Right atrium auricular region (tissue), 2 donors: ENCODE measurements at regions not wholly inside any gene's neighbourhood (a gene's known extent, or its start where the extent isn't known, plus 50 kb on each side); places are given as distances from the start of the nearest gene placed in this dataset.

Source experiments
- DNase-seq: peaks from one replicate; pipeline ENCODE4 v3.0.0-alpha.2; 2019; ENCODE audit warnings: low spot score
- H3K27ac ChIP-seq, 2 donors: fragments of 200-600 bp; sonication (generic); 1 replicate in 1 of 2; 2 replicates in 1 of 2; pipeline ENCODE4 v1.5.1; 2016 to 2019
- H3K27me3 ChIP-seq, 2 donors: fragments of 200-600 bp; sonication (generic); one replicate each; pipeline versions ENCODE4 v1.5.1 to v1.6.0; 2017 to 2019
- H3K36me3 ChIP-seq: fragments of 200-600 bp; sonication (generic); one replicate; pipeline ENCODE4 v1.5.1; 2016
- H3K4me1 ChIP-seq, 2 donors: fragments of 200-600 bp; sonication (generic); one replicate each; pipeline versions ENCODE4 v1.5.1 to v1.6.0; 2017 to 2019
- H3K4me3 ChIP-seq, 2 donors: fragments of 200-600 bp; sonication (generic); 1 replicate in 1 of 2; 2 replicates in 1 of 2; pipeline ENCODE4 v1.5.1; 2017 to 2019; ENCODE audit warnings: mild to moderate bottlenecking in 1 of 2, moderate library complexity in 1 of 2
- H3K9me3 ChIP-seq, 2 donors: fragments of 200-600 bp; sonication (generic); one replicate each; pipeline ENCODE4 v1.5.1; 2019
- CTCF ChIP-seq, 2 donors: fragments of 200-600 bp; sonication (generic); IDR thresholded peaks; one replicate each; pipeline ENCODE4 v1.5.1; 2019; ENCODE audit warnings: antibody characterized with exemption in 2 of 2

DNA sequence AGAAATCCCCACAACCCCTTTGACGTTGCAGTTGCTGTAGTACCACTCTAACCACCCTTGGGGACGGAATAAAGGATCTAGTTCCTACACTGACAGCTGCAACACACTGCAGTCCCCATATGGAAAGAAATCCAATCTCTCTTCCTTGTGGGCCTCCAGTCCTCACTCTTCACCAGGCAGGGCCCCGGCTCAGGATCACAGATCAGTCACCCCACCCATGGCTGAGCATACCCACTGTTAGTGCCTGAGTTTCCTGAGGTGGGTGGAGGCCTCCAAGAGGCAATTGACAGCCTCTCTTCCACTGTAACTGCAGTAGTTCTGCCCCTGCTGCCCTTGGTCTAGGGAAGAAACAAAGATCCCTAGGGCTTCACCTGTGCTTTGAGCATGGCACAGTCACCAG is 670.0 kb upstream of the CDH2 start:
- H3K27me3 ChIP-seq: no peaks in the 10 kb centered on the region
- no peak for TF ChIP-seq CTCF (IDR thresholded peaks at IDR 0.05)
- H3K4me1 ChIP-seq: no peaks in the 10 kb centered on the region
- no peak for DNase-seq
- no peak overlapping the region for H3K4me3 ChIP-seq
- H3K9me3 ChIP-seq: no peaks in the 10 kb centered on the region
- no peaks in the 10 kb centered on the region for H3K36me3 ChIP-seq
- H3K27ac ChIP-seq: no peak overlapping the region

DNA sequence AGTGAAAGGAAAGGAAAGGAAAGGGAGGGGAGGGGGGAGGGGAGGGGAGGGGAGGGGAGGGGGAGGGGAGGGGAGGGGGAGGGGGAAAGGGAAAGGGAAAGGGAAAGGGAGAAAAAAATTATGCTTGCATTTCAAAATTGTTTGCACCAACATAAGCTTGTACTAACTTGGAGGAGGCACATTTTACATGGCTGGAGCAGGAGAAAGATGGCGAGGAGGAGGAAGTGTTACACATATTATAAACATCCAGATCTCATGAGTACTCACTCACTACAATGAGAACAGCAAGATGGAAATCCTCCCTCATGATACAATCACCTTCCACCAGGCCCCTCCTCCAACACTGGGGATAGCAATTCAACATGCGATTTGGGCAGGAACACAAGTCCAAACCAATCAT is 660.2 kb upstream of the CDH2 start:
- Histone ChIP-seq H3K27ac (no peak overlapping the region), H3K4me1 (no peaks in the 10 kb centered on the region), H3K27me3 (no peaks in the 10 kb centered on the region), H3K9me3 (no peaks in the 10 kb centered on the region), H3K4me3 (no peak overlapping the region), H3K36me3 (no peaks in the 10 kb centered on the region)
- TF ChIP-seq CTCF (IDR thresholded peaks at IDR 0.05): no peak
- DNase-seq: no peak

GRCh38 chr18:28834889-28835288 is 658.0 kb upstream of the CDH2 start:
- no peak for TF ChIP-seq CTCF (IDR thresholded peaks at IDR 0.05)
- H3K27me3 ChIP-seq: no peaks in the 10 kb centered on the region
- no peak overlapping the region for H3K4me3 ChIP-seq
- DNase-seq: no peak
- H3K4me1 ChIP-seq: no peaks in the 10 kb centered on the region
- no peak overlapping the region for H3K27ac ChIP-seq
- H3K36me3 ChIP-seq: no peaks in the 10 kb centered on the region
- no peaks in the 10 kb centered on the region for H3K9me3 ChIP-seq

- no peaks in the 10 kb centered on the region for H3K36me3 ChIP-seq
- H3K4me1 ChIP-seq: no peaks in the 10 kb centered on the region
- no peaks in the 10 kb centered on the region for H3K9me3 ChIP-seq
- no peak overlapping the region for H3K4me3 ChIP-seq
- no peak for TF ChIP-seq CTCF (IDR thresholded peaks at IDR 0.05)
- H3K27ac ChIP-seq: no peak overlapping the region
- DNase-seq: no peak
- no peaks in the 10 kb centered on the region for H3K27me3 ChIP-seq
Measured at GRCh38 chr18:28831908-28832307, 655.0 kb upstream of the CDH2 start.

DNA sequence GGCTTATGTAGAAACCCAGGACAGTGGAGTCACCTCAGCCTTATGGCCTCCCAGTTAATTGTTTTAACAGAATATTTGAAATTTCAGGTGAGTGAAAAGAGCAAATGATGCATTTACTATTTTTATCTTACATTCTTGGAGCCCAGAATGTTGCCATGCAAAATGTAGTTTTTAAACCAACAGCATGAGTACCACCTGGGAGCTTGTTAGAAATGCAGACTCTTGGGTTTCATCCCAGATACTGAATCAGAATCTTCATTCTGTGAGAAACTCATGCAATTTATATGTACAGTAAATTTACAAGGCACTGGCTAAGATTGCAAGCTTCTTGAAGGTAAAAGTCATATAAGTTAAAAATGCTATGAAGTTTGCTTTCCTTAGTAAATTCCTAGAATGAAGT is 654.5 kb upstream of the CDH2 start:
- Histone ChIP-seq H3K36me3 (no peaks in the 10 kb centered on the region), H3K27me3 (no peaks in the 10 kb centered on the region), H3K27ac (no peak overlapping the region), H3K4me1 (no peaks in the 10 kb centered on the region), H3K9me3 (no peaks in the 10 kb centered on the region), H3K4me3 (no peak overlapping the region)
- DNase-seq: no peak
- no peak for TF ChIP-seq CTCF (IDR thresholded peaks at IDR 0.05)

GRCh38 chr18:28826107-28826506 is 649.2 kb upstream of the CDH2 start:
- DNase-seq: no peak
- TF ChIP-seq CTCF (IDR thresholded peaks at IDR 0.05): no peak
- no peaks in the 10 kb centered on the region for H3K4me1 ChIP-seq

More at GRCh38 chr18:28826107-28826506, 649.2 kb upstream of the CDH2 start:
- no peak overlapping the region for H3K27ac ChIP-seq
- no peaks in the 10 kb centered on the region for H3K9me3 ChIP-seq
- no peak overlapping the region for H3K4me3 ChIP-seq
- no peaks in the 10 kb centered on the region for H3K36me3 ChIP-seq
- H3K27me3 ChIP-seq: no peaks in the 10 kb centered on the region
